ENCODE measurements at regions not wholly inside any gene's neighbourhood (a gene's known extent, or its start where the extent isn't known, plus 50 kb on each side); places are given as distances from the start of the nearest gene placed in this dataset.
"Not testable (repeated sequence)": the region's sequence is repeated elsewhere in the genome, so short reads cannot be mapped to it uniquely, and the experiment has no call there.

- DNase-seq: no peak
Measured at GRCh38 chr7:132029369-132030085, 473.1 kb upstream of the PODXL start.

DNA sequence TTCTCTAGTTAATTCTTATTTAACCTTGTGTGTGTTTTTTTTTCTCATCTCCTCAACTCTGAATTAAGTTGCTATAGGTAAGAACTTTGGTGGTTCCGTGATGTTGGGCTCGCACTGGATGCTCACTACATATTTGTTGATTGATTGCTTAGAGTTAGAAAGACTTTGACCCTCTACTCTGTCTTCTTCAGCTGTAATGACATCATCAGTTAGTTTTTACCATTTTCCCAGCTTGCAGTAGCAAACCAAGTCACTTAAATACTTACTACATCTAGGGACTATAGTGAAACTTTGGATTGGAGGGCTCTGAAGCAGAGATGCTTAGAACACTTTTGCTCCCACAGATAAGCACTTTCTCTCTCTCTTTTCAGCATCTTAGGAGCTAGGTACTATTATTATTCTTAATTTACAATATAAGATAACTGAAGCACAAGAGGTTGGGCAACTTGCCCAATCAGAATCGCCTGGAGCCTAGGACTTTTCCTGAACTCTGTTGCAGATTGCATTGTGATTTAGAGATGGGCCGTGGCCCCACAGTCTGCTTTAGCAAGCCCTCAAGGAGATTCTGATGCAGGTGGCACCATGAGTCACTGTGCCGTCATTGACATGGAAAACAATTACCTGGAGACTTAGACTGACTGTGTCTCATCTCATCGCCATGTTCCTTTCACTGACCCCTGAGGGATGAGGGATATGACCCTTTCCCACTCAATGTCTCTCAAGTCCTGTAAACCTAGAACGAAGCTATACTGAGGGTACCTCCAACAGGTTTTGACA, 471.9 kb upstream of the PODXL start:
- DNase-seq: no peak

- no peak for DNase-seq
Measured at GRCh38 chr7:132024290-132024689, 467.9 kb upstream of the PODXL start.

GRCh38 chr7:132023466-132023865, 467.0 kb upstream of the PODXL start:
- no peak for DNase-seq

DNA sequence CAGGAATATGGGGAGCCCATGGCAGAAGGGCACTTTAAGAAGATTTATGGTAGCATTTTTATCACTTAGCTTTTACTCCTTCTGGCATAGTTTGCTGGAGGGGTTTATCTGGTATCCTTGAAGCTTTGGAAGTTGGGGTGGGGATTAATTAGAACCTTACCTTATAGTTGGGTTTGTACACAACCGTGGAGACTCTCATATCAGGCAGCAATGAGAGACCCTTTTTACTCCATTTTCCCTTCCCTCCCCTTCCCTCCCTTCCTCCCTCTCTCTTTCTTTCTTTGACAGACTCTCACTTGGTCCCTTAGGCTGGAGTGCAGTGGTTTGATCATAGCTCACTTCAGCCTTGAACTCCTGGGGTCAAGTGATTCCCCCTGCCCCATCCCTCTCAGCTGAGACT, 465.8 kb upstream of the PODXL start:
- no peak for DNase-seq

- DNase-seq: no peak
Measured at GRCh38 chr7:132019703-132020102, 463.3 kb upstream of the PODXL start.

GRCh38 chr7:132009778-132010177, 453.4 kb upstream of the PODXL start:
- DNase-seq: no peak

GRCh38 chr7:132004529-132004928, 448.1 kb upstream of the PODXL start:
- no peak for DNase-seq

GRCh38 chr7:132002343-132002968, 446.0 kb upstream of the PODXL start:
- no peak for DNase-seq

DNA sequence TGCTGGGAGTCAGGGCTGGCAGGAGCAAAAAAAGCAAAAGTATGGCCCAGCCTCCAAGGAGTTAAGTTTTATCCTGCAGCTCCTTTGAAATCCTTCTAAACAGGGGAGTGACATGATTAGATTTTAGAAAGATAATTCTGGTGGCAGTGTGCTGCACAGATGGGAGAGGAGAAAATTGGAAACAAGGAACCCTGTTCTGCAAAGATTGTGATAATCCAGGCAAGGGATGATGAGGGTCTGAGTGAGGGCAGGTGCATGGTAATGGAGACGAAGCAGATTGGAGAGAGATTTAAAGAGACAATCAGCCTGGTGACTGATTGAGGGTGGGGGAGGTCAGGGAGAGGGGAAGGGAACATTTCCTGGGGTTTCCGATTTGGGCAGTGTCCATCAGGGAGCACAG, 444.7 kb upstream of the PODXL start:
- DNase-seq: no peak

GRCh38 chr7:131999193-131999592, 442.8 kb upstream of the PODXL start:
- DNase-seq: no peak

- no peak for DNase-seq
Measured at GRCh38 chr7:131995324-131995723, 438.9 kb upstream of the PODXL start.

DNA sequence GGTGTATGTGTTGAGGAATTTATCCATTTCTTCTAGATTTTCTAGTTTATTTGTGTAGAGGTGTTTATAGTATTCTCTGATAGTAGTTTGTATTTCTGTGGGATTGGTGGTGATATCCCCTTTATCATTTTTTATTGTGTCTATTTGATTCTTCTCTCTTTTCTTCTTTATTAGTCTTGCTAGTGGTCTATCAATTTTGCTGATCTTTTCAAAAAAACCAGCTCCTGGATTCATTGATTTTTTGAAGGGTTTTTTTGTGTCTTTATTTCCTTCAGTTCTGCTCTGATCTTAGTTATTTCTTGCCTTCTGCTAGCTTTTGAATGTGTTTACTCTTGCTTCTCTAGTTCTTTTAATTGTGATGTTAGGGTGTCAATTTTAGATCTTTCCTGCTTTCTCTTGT, 424.6 kb upstream of the PODXL start:
- not testable (repeated sequence) for DNase-seq

- not testable (repeated sequence) for DNase-seq
Measured at GRCh38 chr7:131978118-131978517, 421.7 kb upstream of the PODXL start.

DNA sequence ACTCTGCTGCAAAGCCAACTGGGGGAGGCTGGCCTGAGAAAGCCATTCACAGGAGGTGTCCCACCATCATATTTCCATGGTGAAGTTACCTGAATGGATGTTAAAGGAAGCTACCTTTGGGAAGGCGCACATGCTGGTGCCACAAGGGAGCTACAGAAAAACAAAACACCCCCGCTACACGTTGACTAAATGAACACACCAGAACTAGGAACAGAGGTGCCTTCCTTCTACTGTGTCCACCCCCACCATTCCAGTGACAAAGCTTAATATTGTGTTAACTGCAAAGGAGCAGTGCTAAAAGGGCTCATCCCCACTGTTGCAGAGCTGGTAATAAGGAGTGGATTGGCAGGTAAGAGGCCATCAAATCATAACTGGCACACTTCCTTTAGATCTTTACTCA, 420.0 kb upstream of the PODXL start:
- no peak for DNase-seq

DNA sequence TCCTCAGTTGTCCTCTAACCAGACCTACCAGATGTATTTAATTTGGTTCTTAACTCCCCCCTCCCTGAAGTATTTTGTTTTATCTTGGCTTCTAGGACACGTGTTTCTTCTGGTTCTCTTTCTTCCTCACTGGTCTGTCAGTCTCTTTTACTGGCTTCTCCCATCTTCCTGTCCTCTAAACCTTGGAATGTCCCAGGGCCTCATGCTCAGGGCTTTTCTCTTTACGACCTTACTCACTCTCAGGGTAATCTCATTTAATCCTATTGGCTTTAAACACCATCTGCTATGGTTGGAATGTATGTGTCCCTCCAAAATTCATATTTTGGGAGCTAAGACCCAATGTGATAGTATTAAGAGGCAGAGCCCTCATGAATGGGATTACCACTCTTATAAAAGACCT, 418.2 kb upstream of the PODXL start:
- no peak for DNase-seq

DNA sequence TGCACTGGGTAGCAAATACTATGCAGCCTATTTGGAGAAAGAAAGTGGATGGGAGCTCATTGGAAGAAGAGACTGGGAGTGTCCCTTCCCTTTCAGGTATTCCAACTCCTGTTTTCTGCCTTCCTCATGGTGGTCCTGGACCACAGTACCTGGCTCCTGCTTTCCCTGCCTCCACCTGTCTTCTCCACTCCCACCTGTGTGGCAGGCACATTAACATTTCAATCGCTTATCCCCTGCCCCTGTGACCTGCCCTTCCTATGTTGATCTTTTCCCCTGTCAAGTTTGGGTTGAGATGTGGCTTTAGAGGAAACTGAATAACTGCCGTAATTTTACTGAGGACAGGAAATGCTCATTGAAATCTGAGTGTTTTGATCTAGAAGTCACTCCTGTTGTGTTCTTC, 415.8 kb upstream of the PODXL start:
- no peak for DNase-seq

DNA sequence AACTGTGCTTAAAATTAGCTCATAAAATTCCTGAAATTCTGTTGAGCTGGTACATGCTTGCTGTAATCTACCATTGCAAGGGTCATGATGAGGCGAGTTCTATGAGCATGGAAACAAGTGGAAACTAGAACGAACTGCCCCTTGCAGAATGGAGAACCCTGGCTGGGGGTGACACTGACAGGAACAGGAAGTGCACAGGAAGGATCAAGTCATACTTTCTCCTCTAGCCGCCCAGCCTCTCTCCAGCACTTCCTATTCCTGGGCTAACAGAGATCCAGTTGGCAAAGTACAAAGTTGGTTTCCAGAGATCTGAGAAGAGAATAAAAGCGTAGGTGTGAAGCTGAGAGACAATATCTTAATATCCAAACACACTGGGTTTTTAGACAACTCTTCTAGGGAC, 414.2 kb upstream of the PODXL start:
- DNase-seq: no peak

DNA sequence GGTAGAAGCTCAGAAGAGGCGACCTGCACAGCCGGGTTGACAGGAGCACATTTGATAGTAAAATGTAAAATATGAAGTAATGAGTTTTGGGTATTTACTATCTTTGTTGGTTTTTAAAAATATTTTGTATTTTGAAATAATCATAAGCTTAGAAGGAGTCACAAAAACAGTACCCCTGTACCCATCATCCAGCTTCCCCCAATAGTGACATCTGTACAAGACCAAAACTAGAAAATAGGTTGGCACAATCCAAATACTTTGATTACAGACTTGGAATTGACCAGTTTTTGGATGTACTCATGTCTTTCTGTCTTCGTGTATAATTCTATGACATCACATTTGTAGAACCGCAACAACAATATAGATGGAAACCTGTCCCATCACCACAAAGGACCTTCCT, 413.1 kb upstream of the PODXL start:
- DNase-seq: no peak

- DNase-seq: no peak
Measured at GRCh38 chr7:131967216-131967730, 410.8 kb upstream of the PODXL start.

DNA sequence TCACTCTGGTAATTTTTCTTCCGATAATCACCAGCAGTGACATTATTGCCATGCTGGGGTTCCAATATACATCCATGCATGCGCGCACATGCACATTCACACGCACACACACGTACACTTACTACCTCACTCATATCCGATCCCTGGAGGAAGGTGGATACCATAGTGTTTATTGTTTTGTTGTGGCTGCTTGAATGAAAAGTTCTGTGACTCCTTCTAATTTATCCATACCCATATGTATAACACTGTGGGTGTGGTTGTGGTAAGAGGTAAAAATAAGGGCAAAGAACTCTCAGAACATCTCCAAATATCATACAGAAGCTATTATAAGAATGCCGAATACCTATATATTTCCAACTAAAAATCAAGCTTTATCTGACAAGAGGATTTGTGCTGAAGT, 407.8 kb upstream of the PODXL start:
- DNase-seq: no peak

DNA sequence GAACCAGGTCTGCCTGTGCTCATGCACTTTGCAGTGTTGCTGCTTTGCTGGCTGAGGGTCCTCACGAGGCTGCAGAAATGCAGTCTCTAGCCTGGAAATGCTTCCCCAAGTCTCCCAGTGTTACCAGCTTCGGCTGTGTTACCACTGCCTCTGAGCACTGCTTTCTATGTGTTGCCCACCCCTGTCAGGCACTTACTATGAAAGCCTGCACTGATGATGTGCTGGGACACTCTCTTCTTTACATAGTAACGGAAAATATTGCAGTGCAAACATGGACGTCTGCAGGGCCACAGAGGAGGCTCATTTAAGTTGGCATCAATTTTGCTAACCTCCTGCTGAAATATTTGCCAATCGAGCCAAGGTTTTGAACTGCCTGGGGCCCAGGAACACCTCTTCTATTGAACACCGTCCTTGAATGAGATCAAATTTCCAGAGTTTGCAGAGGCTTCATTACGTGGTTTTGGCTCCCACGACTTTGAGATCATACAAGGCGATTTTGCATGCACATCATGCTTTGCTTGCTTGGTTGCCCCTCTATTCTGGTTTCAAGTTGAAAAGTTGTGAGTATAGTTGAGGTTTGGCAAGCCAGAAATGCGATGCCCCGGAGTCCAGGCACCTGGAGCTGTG, 404.7 kb upstream of the PODXL start:
- no peak for DNase-seq

DNA sequence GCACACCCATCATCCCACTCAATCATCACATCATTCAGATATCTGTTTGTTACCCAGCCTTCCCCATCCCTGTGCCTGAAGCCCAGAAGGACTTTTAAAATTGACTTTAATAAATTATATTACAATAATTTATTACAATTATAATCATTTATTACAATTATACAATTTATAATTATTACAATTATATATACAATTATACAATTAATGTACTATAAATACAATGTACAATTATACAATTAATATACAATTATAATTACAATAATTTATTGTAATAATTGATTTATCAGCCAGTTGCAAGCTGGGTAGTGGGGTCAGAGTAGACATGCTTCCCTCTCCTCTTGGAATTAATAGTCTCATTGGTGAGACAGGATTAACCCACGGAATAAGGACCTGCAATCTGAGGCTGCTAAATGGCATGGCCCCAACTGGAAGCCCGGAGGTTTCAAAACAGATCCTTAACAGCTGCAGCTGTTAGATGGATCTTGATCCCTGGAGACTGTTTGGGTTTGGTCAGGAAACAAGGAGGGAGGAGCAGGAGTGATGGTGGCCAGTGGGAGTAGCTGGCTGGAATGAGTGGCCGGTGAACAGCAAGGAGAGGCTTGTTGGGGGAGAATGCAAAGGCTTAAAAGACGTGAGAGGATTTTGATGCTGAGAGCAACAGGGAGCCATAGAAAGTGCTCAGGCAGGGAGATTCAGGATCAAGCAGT, 402.8 kb upstream of the PODXL start:
- DNase-seq: no peak
